ENCODE measurements at regions not wholly inside any gene's neighbourhood (a gene's known extent, or its start where the extent isn't known, plus 50 kb on each side); places are given as distances from the start of the nearest gene placed in this dataset.

GRCh38 chr3:31295150-31295765 lies 237.5 kb upstream of the STT3B start:
- Histone ChIP-seq H3K9me3 (ENCODE audit: insufficient read depth, low read depth) (no peaks in the 10 kb centered on the region), H3K27ac (no peak overlapping the region), H3K4me2 (no peak overlapping the region), H3K4me3 (no peak overlapping the region), H3K9me2 (ENCODE audit: insufficient read depth) (no peaks in the 10 kb centered on the region), H3K27me3 (ENCODE audit: insufficient read depth, low read depth) (no peaks in the 10 kb centered on the region), H3F3A (ENCODE audit: insufficient read depth, low read depth) (no peaks in the 10 kb centered on the region), H2AFZ (no peak overlapping the region), H3K4me1 (replicated peaks; ENCODE audit: insufficient read depth) (peaks cover 13% of the 10 kb centered on the region), H3K36me3 (ENCODE audit: low read depth) (no peaks in the 10 kb centered on the region), H3K79me2 (ENCODE audit: low read depth) (no peaks in the 10 kb centered on the region), H4K20me1 (ENCODE audit: insufficient read depth) (no peaks in the 10 kb centered on the region)
- BruUV-seq (replicated peaks) = no TSS peak
- TF ChIP-seq CTCF (conservative IDR thresholded peaks at IDR 0.05) (no peak), EZH2 (IDR thresholded peaks at IDR 0.05; ENCODE audit: low read depth) (no peak)
- ChIA-PET POLR2A (ENCODE audit: unreplicated experiment) (no interaction called here), CTCF (no interaction called here)
- intact Hi-C loops (cut with micrococcal nuclease; ENCODE audit: unreplicated experiment) = no loop called here
- no peak for DNase-seq

- Histone ChIP-seq H4K20me1 (ENCODE audit: insufficient read depth) (no peaks in the 10 kb centered on the region), H3K4me2 (no peak overlapping the region), H3K79me2 (ENCODE audit: low read depth) (no peaks in the 10 kb centered on the region), H3K4me1 (replicated peaks; ENCODE audit: insufficient read depth) (peaks cover 4% of the 10 kb centered on the region; the same call in 1 of the 2 replicates), H2AFZ (no peak overlapping the region), H3K9me2 (ENCODE audit: insufficient read depth) (no peaks in the 10 kb centered on the region), H3K9me3 (ENCODE audit: insufficient read depth, low read depth) (no peaks in the 10 kb centered on the region), H3K36me3 (ENCODE audit: low read depth) (no peaks in the 10 kb centered on the region), H3K27ac (no peak overlapping the region), H3F3A (ENCODE audit: insufficient read depth, low read depth) (no peaks in the 10 kb centered on the region), H3K27me3 (ENCODE audit: insufficient read depth, low read depth) (no peaks in the 10 kb centered on the region), H3K4me3 (no peak overlapping the region)
- intact Hi-C loops (cut with micrococcal nuclease; ENCODE audit: unreplicated experiment) = no loop called here
- no peak for DNase-seq
- ChIA-PET POLR2A (ENCODE audit: unreplicated experiment) (no interaction called here), CTCF (no interaction called here)
- no peak for TF ChIP-seq CTCF (conservative IDR thresholded peaks at IDR 0.05)
- TF ChIP-seq EZH2 (IDR thresholded peaks at IDR 0.05; ENCODE audit: low read depth) = no peak
- no TSS peak for BruUV-seq (replicated peaks)
Measured at GRCh38 chr3:31297726-31298298, 234.9 kb upstream of the STT3B start.

GRCh38 chr3:31300456-31301443 lies 232.0 kb upstream of the STT3B start:
- H3K27ac ChIP-seq = no peak overlapping the region
- intact Hi-C loops (cut with micrococcal nuclease; ENCODE audit: unreplicated experiment) = no loop called here
- ChIA-PET CTCF (no interaction called here), POLR2A (ENCODE audit: unreplicated experiment) (no interaction called here)
- H3K4me2 ChIP-seq = no peak overlapping the region
- TF ChIP-seq EZH2 (IDR thresholded peaks at IDR 0.05; ENCODE audit: low read depth) (no peak), CTCF (conservative IDR thresholded peaks at IDR 0.05) (no peak)
- no peak overlapping the region for H3K4me3 ChIP-seq
- no peaks in the 10 kb centered on the region for H3K9me3 ChIP-seq (ENCODE audit: insufficient read depth, low read depth)
- no TSS peak for BruUV-seq (replicated peaks)
- H2AFZ ChIP-seq = no peak overlapping the region
- no peaks in the 10 kb centered on the region for H3F3A ChIP-seq (ENCODE audit: insufficient read depth, low read depth)
- no peaks in the 10 kb centered on the region for H3K27me3 ChIP-seq (ENCODE audit: insufficient read depth, low read depth)
- no peaks in the 10 kb centered on the region for H3K9me2 ChIP-seq (ENCODE audit: insufficient read depth)
- H3K4me1 ChIP-seq (replicated peaks; ENCODE audit: insufficient read depth) = peaks cover 4% of the 10 kb centered on the region; the same call in 1 of the 2 replicates
- H4K20me1 ChIP-seq (ENCODE audit: insufficient read depth) = no peaks in the 10 kb centered on the region
- no peaks in the 10 kb centered on the region for H3K36me3 ChIP-seq (ENCODE audit: low read depth)
- no peak for DNase-seq
- H3K79me2 ChIP-seq (ENCODE audit: low read depth) = no peaks in the 10 kb centered on the region
